Ovary (tissue), 3 donors: ENCODE measurements at regions not wholly inside any gene's neighbourhood (a gene's known extent, or its start where the extent isn't known, plus 50 kb on each side); places are given as distances from the start of the nearest gene placed in this dataset.

Source experiments
- CTCF ChIP-seq, 3 donors: fragments of 450-650 bp in 2 of 3; fragments of 200-600 bp in 1 of 3; IDR thresholded peaks; one replicate each; pipeline versions ENCODE4 v1.5.1 to v1.8.0; 2016 to 2022; ENCODE audit warnings: antibody characterized with exemption in 3 of 3, mild to moderate bottlenecking in 1 of 3
- POLR2A ChIP-seq: fragments of 450-650 bp; IDR thresholded peaks from one replicate; pipeline ENCODE4 v1.6.1; 2017; ENCODE audit warnings: antibody characterized with exemption, mild to moderate bottlenecking, moderate library complexity
- donor health status: DM: no; HTN: no; CAD: no.

- TF ChIP-seq CTCF (IDR thresholded peaks at IDR 0.05) (no peak), POLR2A (no peak)
Measured at GRCh38 chr11:71055925-71056324, 196.5 kb downstream of the SHANK2 start.
